Mesodermal cell (in vitro differentiated cells): ENCODE measurements at regions not wholly inside any gene's neighbourhood (a gene's known extent, or its start where the extent isn't known, plus 50 kb on each side); places are given as distances from the start of the nearest gene placed in this dataset.
"Not testable (repeated sequence)": the region's sequence is repeated elsewhere in the genome, so short reads cannot be mapped to it uniquely, and the experiment has no call there.

Experiments used
- H3K27ac ChIP-seq: 2 replicates; pipeline ENCODE4 v1.7.0; 2013; ENCODE audit warnings: mild to moderate bottlenecking, low read depth, low read length, moderate library complexity; ENCODE audit not compliant: severe bottlenecking
- H3K36me3 ChIP-seq: 2 replicates; pipeline ENCODE4 v1.7.1; 2013; ENCODE audit warnings: mild to moderate bottlenecking, low read length, moderate library complexity; ENCODE audit not compliant: control insufficient read depth, insufficient read depth
- H3K4me1 ChIP-seq: one replicate; pipeline ENCODE4 v1.7.1; 2013; ENCODE audit warnings: mild to moderate bottlenecking, low read length; ENCODE audit not compliant: insufficient read depth, control insufficient read depth, poor library complexity, severe bottlenecking
- H3K4me3 ChIP-seq: 2 replicates; pipeline ENCODE4 v1.7.0; 2013; ENCODE audit warnings: low read length, control low read depth, mild to moderate bottlenecking; ENCODE audit not compliant: insufficient read depth, poor library complexity, severe bottlenecking; ENCODE audit errors: extremely low read depth
- H3K9me3 ChIP-seq: 2 replicates; pipeline ENCODE4 v1.7.1; 2013; ENCODE audit warnings: mild to moderate bottlenecking, low read length, moderate library complexity; ENCODE audit not compliant: control insufficient read depth
- WGBS, 2 experiments: methylation state at CpG; one replicate each; pipeline ENCODE4 v1.1.5; 2013; ENCODE audit warnings: missing lambda C conversion rate in 2 of 2; ENCODE audit not compliant: insufficient coverage in 2 of 2; 5-methylcytosine and 5-hydroxymethylcytosine counted together

DNA sequence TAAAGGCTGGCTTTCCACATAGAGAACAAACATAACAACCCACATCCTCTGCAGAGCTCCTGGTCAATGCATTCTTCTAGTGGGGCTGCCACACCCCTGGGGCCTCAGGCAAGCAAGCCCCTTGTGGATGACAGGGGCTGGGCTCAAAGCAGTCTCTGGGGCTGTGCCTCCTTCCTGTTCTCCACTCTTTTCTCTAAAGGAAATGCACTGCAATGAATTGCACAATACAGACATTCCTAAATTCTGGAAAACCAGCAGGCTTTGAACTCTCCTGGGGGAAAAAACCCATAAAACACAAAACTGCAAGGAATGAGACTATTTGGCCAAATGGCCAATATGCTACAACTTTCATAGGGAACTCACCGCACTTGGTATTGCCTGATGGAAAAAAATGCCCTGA lies 293.9 kb upstream of the PLGLB2 start:
- H3K9me3 ChIP-seq, H3K4me3 ChIP-seq, H3K36me3 ChIP-seq: not testable (repeated sequence)
- peak overlapping the region; percentile 94 for H3K27ac ChIP-seq
- WGBS, 2 experiments, result no CpG with 5 or more reads among the region's 1 CpG
- peaks cover 18% of the 10 kb centered on the region for H3K4me1 ChIP-seq

DNA sequence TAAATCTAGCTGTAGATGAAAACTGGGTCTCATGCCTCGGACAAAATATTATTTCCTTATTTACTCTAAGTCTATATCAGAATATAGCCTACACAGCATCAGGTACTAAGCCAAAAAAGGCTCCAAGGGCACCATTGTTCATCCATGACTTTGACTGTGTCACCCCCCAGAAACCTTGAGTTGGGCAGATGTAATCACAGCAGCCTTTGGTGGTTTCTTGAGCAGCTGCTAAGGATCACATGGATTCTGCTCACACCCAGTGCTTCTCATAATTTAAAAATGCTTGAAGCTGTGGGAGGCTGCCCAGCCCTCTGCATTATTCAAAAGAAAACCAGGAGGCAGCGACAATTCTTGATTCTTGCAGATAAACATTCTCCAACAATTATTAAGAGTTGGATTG lies 293.5 kb upstream of the PLGLB2 start:
- peaks cover 21% of the 10 kb centered on the region for H3K4me1 ChIP-seq
- not testable (repeated sequence) for H3K36me3 ChIP-seq, H3K9me3 ChIP-seq, H3K4me3 ChIP-seq
- H3K27ac ChIP-seq, result peak overlapping the region; percentile 94
- WGBS, 2 experiments, result no CpG with 5 or more reads among the region's 2 CpGs

DNA sequence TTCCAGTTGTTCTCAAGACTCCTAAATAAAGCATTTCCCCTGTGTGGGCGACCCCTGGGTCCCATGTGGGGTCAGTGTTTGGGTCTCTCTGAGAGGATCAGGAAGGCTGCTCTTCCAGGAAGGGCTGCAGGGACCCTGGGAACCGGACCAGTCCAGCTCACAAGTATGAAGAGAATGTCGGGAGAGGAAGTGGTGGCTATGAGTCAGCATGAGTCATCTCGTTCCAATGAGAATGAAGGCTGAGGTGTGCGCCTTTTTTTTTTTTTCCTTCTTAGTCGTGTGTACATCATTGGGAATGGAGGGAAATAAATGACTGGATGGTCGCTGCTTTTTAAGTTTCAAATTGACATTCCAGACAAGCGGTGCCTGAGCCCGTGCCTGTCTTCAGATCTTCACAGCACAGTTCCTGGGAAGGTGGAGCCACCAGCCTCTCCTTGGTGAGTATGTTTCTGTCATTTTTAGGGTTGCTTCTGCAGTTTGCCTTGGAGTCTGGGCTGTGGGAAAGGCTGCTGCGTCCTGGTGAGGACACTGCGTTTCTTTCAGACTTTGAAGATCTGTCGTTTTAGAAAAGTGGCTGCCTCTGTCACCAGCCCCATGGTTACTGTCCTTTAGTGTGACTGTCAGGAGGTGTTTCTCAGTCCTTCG lies 292.6 kb upstream of the PLGLB2 start:
- H3K9me3 ChIP-seq, H3K36me3 ChIP-seq: not testable (repeated sequence)
- WGBS, 2 experiments, result no CpG with 5 or more reads among the region's 13 CpGs
- H3K27ac ChIP-seq, result peak overlapping the region; percentile 94
- H3K4me1 ChIP-seq, result peaks cover 21% of the 10 kb centered on the region
- H3K4me3 ChIP-seq, result peak overlapping the region; percentile 35

GRCh38 chr2:87455854-87456249 lies 292.0 kb upstream of the PLGLB2 start:
- Histone ChIP-seq H3K4me1 (peaks cover 21% of the 10 kb centered on the region), H3K27ac (peak overlapping the region; percentile 88), H3K4me3 (peak overlapping the region; percentile 35)
- not testable (repeated sequence) for H3K9me3 ChIP-seq, H3K36me3 ChIP-seq
- WGBS, 2 experiments, result no CpG with 5 or more reads among the region's 9 CpGs

DNA sequence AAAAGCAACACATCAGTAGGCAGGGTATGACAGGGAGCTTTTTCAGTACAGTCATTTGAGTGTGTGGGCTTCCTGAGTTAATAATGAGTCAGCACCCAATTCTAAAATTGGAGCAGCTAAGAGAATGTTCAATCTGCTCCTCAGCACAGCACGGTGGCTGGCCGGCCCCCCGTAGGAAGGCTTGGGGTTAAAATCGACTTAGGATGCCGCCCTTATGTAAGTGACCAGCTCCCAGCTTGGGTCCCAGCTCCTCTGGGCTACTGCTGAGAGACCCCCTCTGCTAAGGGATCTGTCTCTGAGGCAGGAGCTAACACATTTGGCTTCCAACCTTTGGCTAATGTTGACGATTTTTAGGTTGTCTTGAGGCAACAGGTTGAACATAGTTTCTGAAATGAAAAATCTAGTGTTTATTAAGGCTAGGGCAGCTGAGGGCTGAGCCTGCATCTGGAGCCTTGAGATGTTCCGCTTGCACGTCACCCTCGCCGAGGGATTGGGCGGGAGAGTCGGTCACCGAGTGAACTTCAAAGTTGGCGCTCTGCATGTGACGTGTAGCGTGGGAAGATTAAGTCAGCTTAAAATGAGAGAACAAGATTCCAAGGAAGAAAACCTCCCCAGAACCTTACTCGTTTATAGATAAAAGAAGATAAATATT lies 291.3 kb upstream of the PLGLB2 start:
- Histone ChIP-seq H3K4me1 (peaks cover 21% of the 10 kb centered on the region), H3K4me3 (peak overlapping the region; percentile 35), H3K27ac (peak overlapping the region; percentile 76)
- not testable (repeated sequence) for H3K36me3 ChIP-seq, H3K9me3 ChIP-seq
- WGBS, 2 experiments, result 23% methylated on average over 4 of the region's 17 CpGs; no CpG with 5 or more reads in 1 of the 2 experiments

DNA sequence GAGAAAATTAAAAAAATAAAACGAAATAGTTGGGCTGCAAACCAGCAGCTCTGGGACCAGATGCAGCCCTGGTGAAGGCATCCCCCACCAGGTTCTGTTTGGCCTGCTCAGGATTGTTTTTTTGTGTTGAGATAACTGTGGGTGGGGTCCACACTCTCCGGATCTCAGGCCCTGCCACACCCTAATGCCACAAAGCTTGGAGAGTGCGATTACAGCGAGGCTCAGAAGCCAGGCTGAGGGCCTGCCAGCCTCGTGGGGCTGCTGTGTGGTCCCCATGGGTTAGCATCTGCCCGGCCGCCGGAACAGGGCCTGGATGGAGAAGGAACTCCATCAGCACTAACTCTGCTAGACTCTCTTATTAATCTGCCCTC lies 290.8 kb upstream of the PLGLB2 start:
- H3K4me1 ChIP-seq, result peaks cover 20% of the 10 kb centered on the region
- H3K36me3 ChIP-seq, H3K4me3 ChIP-seq, H3K9me3 ChIP-seq, H3K27ac ChIP-seq: not testable (repeated sequence)
- WGBS, 2 experiments, result no CpG with 5 or more reads among the region's 8 CpGs

GRCh38 chr2:87458938-87459337 lies 288.9 kb upstream of the PLGLB2 start:
- H3K4me1 ChIP-seq, result peaks cover 12% of the 10 kb centered on the region
- not testable (repeated sequence) for H3K4me3 ChIP-seq, H3K27ac ChIP-seq, H3K36me3 ChIP-seq, H3K9me3 ChIP-seq
- WGBS, 2 experiments, result no CpG with 5 or more reads among the region's 3 CpGs

GRCh38 chr2:87460104-87460503 lies 287.8 kb upstream of the PLGLB2 start:
- H3K9me3 ChIP-seq, H3K4me1 ChIP-seq, H3K4me3 ChIP-seq, H3K27ac ChIP-seq, H3K36me3 ChIP-seq: not testable (repeated sequence)
- WGBS, 2 experiments, result no CpG with 5 or more reads among the region's 2 CpGs

- not testable (repeated sequence) for H3K4me1 ChIP-seq, H3K36me3 ChIP-seq, H3K4me3 ChIP-seq, H3K9me3 ChIP-seq, H3K27ac ChIP-seq
- no CpG with 5 or more reads among the region's 1 CpG for WGBS, 2 experiments
Measured at GRCh38 chr2:87460662-87461061, 287.2 kb upstream of the PLGLB2 start.

- not testable (repeated sequence) for H3K9me3 ChIP-seq, H3K36me3 ChIP-seq, H3K4me1 ChIP-seq, H3K27ac ChIP-seq, H3K4me3 ChIP-seq
- whole genome bisulfite sequencing, 2 experiments, result no CpG with 5 or more reads among the region's 4 CpGs
Measured at GRCh38 chr2:87461671-87462070, 286.2 kb upstream of the PLGLB2 start.

DNA sequence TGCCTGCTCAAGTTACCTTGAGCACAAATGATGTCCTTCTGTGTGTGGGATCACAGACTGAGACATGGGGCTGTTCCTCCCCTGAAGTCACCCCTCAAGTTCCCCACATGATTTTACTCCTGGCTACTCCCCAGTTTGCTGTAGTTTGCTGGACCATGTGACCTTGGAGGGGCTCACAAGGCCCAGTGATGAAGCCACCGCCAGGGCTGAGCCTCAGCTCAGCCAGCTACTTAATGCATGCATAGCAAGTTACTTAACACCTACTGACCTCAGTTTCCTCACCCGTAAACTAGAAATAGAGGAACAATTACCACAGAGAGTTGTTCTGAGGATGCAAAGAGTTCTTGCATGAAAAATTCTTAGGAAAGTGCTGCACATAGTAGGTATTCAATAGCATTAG lies 283.7 kb upstream of the PLGLB2 start:
- not testable (repeated sequence) for H3K4me1 ChIP-seq, H3K27ac ChIP-seq, H3K36me3 ChIP-seq, H3K4me3 ChIP-seq, H3K9me3 ChIP-seq
- no CpG with 5 or more reads among the region's 2 CpGs for WGBS, 2 experiments
